ENCODE measurements at regions not wholly inside any gene's neighbourhood (a gene's known extent, or its start where the extent isn't known, plus 50 kb on each side); places are given as distances from the start of the nearest gene placed in this dataset.

DNA sequence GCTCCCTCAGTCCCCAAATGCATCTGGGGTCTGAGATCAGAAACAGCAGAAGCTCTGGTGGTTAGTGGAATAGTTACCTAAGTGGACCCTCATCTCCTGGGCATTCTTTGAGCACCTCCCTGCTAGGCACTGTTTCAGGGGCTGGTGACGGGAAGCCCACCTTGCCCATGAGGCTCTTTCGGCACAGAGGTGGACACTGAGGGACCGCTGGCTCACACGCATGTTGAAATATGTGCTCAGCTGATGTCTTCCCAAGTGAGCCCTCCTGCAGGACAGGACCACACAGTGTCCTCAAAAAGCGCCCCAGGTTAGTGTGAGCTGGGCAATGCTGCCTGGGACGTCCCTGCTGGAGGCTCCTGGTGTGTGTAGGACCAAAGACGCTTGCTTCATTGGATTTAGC lies 1379.9 kb downstream of the TBC1D22A start:
- Mint-ChIP-seq H3K36me3 (ENCODE audit: low read depth) (no peaks in the 10 kb centered on the region), H3K9me3 (no peaks in the 10 kb centered on the region), H3K4me3 (no peak overlapping the region), H3K27me3 (ENCODE audit: low read depth) (peaks cover 40% of the 10 kb centered on the region), H3K4me1 (no peaks in the 10 kb centered on the region), H3K27ac (no peak overlapping the region)
- no peak for TF ChIP-seq CTCF (IDR thresholded peaks at IDR 0.05; ENCODE audit: unreplicated experiment in 3 of 3)

DNA sequence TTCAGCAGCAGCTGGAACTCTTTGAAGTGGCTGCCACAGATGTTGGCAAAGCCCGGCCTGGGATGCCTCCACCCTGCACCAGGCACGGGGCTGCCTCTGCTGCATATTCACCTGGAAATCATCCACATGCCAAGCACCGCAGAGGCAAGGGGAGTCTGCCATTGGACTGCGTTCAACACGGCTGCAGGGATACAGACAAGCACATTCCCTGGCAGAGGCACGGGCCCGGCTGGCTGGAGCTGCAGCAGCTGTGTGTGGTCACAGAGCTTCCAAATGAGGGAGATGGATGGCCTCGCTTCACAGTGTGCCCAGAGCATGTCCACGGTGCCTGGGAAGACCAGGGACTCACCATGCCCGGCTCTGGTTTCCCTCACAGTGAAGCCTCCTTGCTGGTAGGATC lies 1378.9 kb downstream of the TBC1D22A start:
- H3K36me3 Mint-ChIP-seq (ENCODE audit: low read depth) = no peaks in the 10 kb centered on the region
- H3K9me3 Mint-ChIP-seq = no peaks in the 10 kb centered on the region
- TF ChIP-seq CTCF (IDR thresholded peaks at IDR 0.05; ENCODE audit: unreplicated experiment in 3 of 3) = no peak
- H3K27ac Mint-ChIP-seq = no peak overlapping the region
- peaks cover 30% of the 10 kb centered on the region for H3K27me3 Mint-ChIP-seq (ENCODE audit: low read depth)
- H3K4me3 Mint-ChIP-seq = no peak overlapping the region
- no peaks in the 10 kb centered on the region for H3K4me1 Mint-ChIP-seq

DNA sequence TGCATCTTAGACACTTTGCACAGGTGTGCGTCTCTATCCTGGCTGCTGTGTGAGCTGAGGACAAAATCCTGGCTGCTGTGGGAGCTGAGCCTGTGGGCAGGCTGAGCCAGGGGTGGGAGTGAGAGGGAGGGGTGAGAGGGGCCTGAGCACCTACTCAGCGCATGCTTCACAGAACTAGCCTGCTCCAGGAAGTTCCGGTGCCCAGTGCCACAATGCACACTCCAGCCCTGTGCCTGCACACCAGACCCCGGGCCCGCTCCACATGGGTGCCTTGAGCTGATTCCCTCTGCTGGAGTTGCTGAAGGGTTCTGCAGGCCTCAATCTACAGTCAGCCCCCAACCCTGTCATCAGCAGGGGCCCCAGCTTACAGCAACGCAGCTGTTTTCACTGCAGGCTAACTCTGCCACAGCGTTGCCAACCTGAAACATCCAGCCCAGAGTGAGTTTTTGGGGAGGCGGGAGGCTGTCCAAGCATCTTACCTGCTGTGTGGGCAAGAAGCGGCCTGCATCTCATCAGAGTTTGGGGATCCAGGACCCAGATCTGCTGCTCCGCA lies 1377.9 kb downstream of the TBC1D22A start:
- peaks cover 25% of the 10 kb centered on the region for H3K27me3 Mint-ChIP-seq (ENCODE audit: low read depth)
- H3K27ac Mint-ChIP-seq = no peak overlapping the region
- no peak for TF ChIP-seq CTCF (IDR thresholded peaks at IDR 0.05; ENCODE audit: unreplicated experiment in 3 of 3)
- no peaks in the 10 kb centered on the region for H3K9me3 Mint-ChIP-seq
- H3K4me3 Mint-ChIP-seq = no peak overlapping the region
- H3K4me1 Mint-ChIP-seq = no peaks in the 10 kb centered on the region
- no peaks in the 10 kb centered on the region for H3K36me3 Mint-ChIP-seq (ENCODE audit: low read depth)

GRCh38 chr22:48139776-48140175 lies 1377.3 kb downstream of the TBC1D22A start:
- Mint-ChIP-seq H3K9me3 (peaks cover under 1% of the 10 kb centered on the region), H3K27ac (no peak overlapping the region)

DNA sequence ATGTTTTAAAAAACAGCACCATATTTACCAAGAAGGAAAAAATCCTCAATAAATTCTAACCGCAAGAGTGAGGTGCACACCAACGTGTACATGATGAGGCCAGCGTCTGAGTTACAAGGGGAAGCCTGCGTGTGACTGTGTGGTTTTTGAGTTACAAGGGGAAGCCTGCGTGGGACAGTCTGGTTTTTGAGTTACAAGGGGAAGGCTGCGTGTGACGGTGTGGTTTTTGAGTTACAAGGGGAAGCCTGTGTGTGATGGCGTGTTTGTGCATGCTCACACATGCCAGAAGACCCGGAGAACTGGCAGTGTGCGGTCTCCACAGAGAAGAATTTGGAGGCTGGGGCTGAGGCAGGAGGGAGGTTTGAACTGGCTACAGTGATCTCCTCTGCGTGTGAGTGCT lies 1376.4 kb downstream of the TBC1D22A start:
- no peaks in the 10 kb centered on the region for H3K4me1 Mint-ChIP-seq
- H3K27ac Mint-ChIP-seq = no peak overlapping the region
- peaks cover 7% of the 10 kb centered on the region for H3K9me3 Mint-ChIP-seq
- no peaks in the 10 kb centered on the region for H3K36me3 Mint-ChIP-seq (ENCODE audit: low read depth)
- no peak for TF ChIP-seq CTCF (IDR thresholded peaks at IDR 0.05; ENCODE audit: unreplicated experiment in 3 of 3)
- H3K4me3 Mint-ChIP-seq = no peak overlapping the region
- peaks cover 18% of the 10 kb centered on the region for H3K27me3 Mint-ChIP-seq (ENCODE audit: low read depth)

More at GRCh38 chr22:48139776-48140175, 1377.3 kb downstream of the TBC1D22A start:
- H3K27me3 Mint-ChIP-seq (ENCODE audit: low read depth) = peaks cover 21% of the 10 kb centered on the region
- H3K36me3 Mint-ChIP-seq (ENCODE audit: low read depth) = no peaks in the 10 kb centered on the region
- no peak for TF ChIP-seq CTCF (IDR thresholded peaks at IDR 0.05; ENCODE audit: unreplicated experiment in 3 of 3)
- no peaks in the 10 kb centered on the region for H3K4me1 Mint-ChIP-seq
- no peak overlapping the region for H3K4me3 Mint-ChIP-seq

DNA sequence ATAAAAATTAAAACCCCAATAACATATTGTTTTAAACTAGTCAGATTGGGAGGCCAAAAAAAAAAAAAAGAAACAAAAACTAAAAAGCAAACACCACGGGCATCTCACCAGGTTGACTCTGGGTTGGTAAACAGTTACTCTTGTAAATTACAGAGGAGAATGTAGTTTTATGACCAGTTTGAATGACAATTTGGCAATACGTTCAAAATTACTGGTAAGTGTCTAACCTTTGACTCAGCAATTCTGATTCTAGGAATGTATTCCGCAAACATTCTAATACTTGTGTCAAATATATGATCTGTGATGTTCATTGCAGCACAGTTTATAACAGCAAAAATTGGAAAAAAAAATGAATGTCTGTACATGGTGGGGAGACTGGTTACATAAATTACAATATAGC lies 1376.0 kb downstream of the TBC1D22A start:
- H3K36me3 Mint-ChIP-seq (ENCODE audit: low read depth) = no peaks in the 10 kb centered on the region
- no peaks in the 10 kb centered on the region for H3K4me1 Mint-ChIP-seq
- H3K9me3 Mint-ChIP-seq = peaks cover 7% of the 10 kb centered on the region
- no peak overlapping the region for H3K4me3 Mint-ChIP-seq
- TF ChIP-seq CTCF (IDR thresholded peaks at IDR 0.05; ENCODE audit: unreplicated experiment in 3 of 3) = no peak
- H3K27me3 Mint-ChIP-seq (ENCODE audit: low read depth) = peaks cover 16% of the 10 kb centered on the region
- H3K27ac Mint-ChIP-seq = no peak overlapping the region

Measured in nephron (organoid).